SU-DHL-6 (cell line): ENCODE measurements at regions not wholly inside any gene's neighbourhood (a gene's known extent, or its start where the extent isn't known, plus 50 kb on each side); places are given as distances from the start of the nearest gene placed in this dataset.
"Not testable (repeated sequence)": the region's sequence is repeated elsewhere in the genome, so short reads cannot be mapped to it uniquely, and the experiment has no call there.

Experiments
- CTCF ChIP-seq: fragments of 200-600 bp; sonication (generic); IDR thresholded peaks from one replicate; pipeline ENCODE4 v1.5.1; 2017; ENCODE audit warnings: antibody characterized with exemption, mild to moderate bottlenecking, low read length, moderate library complexity; ENCODE audit not compliant: insufficient read depth, poor library complexity, severe bottlenecking
- EZH2phosphoT487 ChIP-seq: fragments of 200-600 bp; sonication (generic), shearing (Covaris generic); conservative IDR thresholded peaks from 2 replicates; pipeline ENCODE4 v1.6.1; 2018; ENCODE audit warnings: mild to moderate bottlenecking, antibody characterized with exemption, low read length, moderate library complexity, mixed read lengths

- TF ChIP-seq CTCF, EZH2phosphoT487: not testable (repeated sequence)
These were observed 171.8 kb upstream of the IL12B start for GRCh38 chr5:159502116-159502515.
